ENCODE measurements at regions not wholly inside any gene's neighbourhood (a gene's known extent, or its start where the extent isn't known, plus 50 kb on each side); places are given as distances from the start of the nearest gene placed in this dataset.
"Not testable (repeated sequence)": the region's sequence is repeated elsewhere in the genome, so short reads cannot be mapped to it uniquely, and the experiment has no call there.

GRCh38 chrX:124788253-124788652 is 441.9 kb downstream of the SH2D1A start:
- H3K9me3 ChIP-seq (ENCODE audit: control insufficient read depth in 1 of 2, insufficient read depth in 1 of 2, low read depth in 1 of 2, low read length in 2 of 2); H4K20me1 ChIP-seq (ENCODE audit: insufficient read depth); RAD21 ChIA-PET (ENCODE audit: low non-redundant PET in 1 of 2, low total read pairs in 2 of 2, uncharacterized antibody in 2 of 2, unreplicated experiment in 2 of 2); intact Hi-C loops (cut with micrococcal nuclease); CTCF ChIA-PET; H2AFZ ChIP-seq (ENCODE audit: low read depth, low read length, poor library complexity, severe bottlenecking); DNase-seq (ENCODE audit: low read depth, low spot score); H3K9ac ChIP-seq (ENCODE audit: low read length); H3K27me3 ChIP-seq (ENCODE audit: insufficient read depth, low read length); H3K4me1 ChIP-seq (ENCODE audit: control insufficient read depth in 1 of 2, insufficient read depth in 2 of 2, low read length in 2 of 2); H3K79me2 ChIP-seq (ENCODE audit: insufficient read depth, low read length); H3K36me3 ChIP-seq (ENCODE audit: control insufficient read depth in 1 of 2, insufficient read depth in 2 of 2, low read length in 2 of 2); H3K4me3 ChIP-seq (replicated peaks in 1 of 2; ENCODE audit: low read depth in 1 of 2, low read length in 2 of 2); H3K9me2 ChIP-seq (ENCODE audit: insufficient read depth); POLR2A ChIA-PET; ATAC-seq; H3K27ac ChIP-seq (ENCODE audit: low read depth, low read length); BruUV-seq (replicated peaks); H3K4me2 ChIP-seq (ENCODE audit: low read length): not testable (repeated sequence)

DNA sequence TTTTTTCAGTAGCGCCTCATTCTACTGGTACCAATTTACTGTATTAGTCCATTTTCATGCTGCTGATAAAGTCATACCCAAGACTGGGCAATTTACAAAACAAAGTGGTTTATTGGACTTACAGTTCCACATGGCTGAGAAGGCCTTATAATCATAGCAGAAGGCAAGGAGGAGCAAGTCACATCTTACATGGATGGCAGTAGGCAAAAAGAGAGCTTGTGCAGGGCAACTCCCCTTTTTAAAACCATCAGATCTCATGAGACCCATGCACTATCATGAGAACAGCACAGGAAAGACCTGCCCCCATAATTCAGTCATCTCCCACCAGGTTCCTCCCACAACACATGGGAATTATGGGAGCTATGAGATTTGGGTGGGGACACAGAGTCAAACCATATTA is 443.5 kb downstream of the SH2D1A start:
- H3K9me2 ChIP-seq (ENCODE audit: insufficient read depth); H3K4me1 ChIP-seq (ENCODE audit: control insufficient read depth in 1 of 2, insufficient read depth in 2 of 2, low read length in 2 of 2); H3K27me3 ChIP-seq (ENCODE audit: insufficient read depth, low read length); H4K20me1 ChIP-seq (ENCODE audit: insufficient read depth); POLR2A ChIA-PET; H3K79me2 ChIP-seq (ENCODE audit: insufficient read depth, low read length); H3K4me3 ChIP-seq (replicated peaks in 1 of 2; ENCODE audit: low read depth in 1 of 2, low read length in 2 of 2); H3K9ac ChIP-seq (ENCODE audit: low read length); DNase-seq (ENCODE audit: low read depth, low spot score); H3K36me3 ChIP-seq (ENCODE audit: control insufficient read depth in 1 of 2, insufficient read depth in 2 of 2, low read length in 2 of 2); BruUV-seq (replicated peaks); CTCF ChIA-PET; H3K9me3 ChIP-seq (ENCODE audit: control insufficient read depth in 1 of 2, insufficient read depth in 1 of 2, low read depth in 1 of 2, low read length in 2 of 2); H2AFZ ChIP-seq (ENCODE audit: low read depth, low read length, poor library complexity, severe bottlenecking); ATAC-seq; H3K27ac ChIP-seq (ENCODE audit: low read depth, low read length); intact Hi-C loops (cut with micrococcal nuclease); H3K4me2 ChIP-seq (ENCODE audit: low read length); RAD21 ChIA-PET (ENCODE audit: low non-redundant PET in 1 of 2, low total read pairs in 2 of 2, uncharacterized antibody in 2 of 2, unreplicated experiment in 2 of 2): not testable (repeated sequence)

GRCh38 chrX:124791492-124792095 is 445.2 kb downstream of the SH2D1A start:
- intact Hi-C loops (cut with micrococcal nuclease) = no loop called here
- Histone ChIP-seq H3K9ac (ENCODE audit: low read length) (no peak overlapping the region), H3K9me2 (ENCODE audit: insufficient read depth) (no peaks in the 10 kb centered on the region), H3K9me3 (ENCODE audit: control insufficient read depth in 1 of 2, insufficient read depth in 1 of 2, low read depth in 1 of 2, low read length in 2 of 2) (no peaks in the 10 kb centered on the region), H3K4me3 (replicated peaks in 1 of 2; ENCODE audit: low read depth in 1 of 2, low read length in 2 of 2) (no peak overlapping the region), H3K4me1 (ENCODE audit: control insufficient read depth in 1 of 2, insufficient read depth in 2 of 2, low read length in 2 of 2) (no peaks in the 10 kb centered on the region), H4K20me1 (ENCODE audit: insufficient read depth) (no peaks in the 10 kb centered on the region), H3K27ac (ENCODE audit: low read depth, low read length) (no peak overlapping the region), H3K36me3 (ENCODE audit: control insufficient read depth in 1 of 2, insufficient read depth in 2 of 2, low read length in 2 of 2) (no peaks in the 10 kb centered on the region), H2AFZ (ENCODE audit: low read depth, low read length, poor library complexity, severe bottlenecking) (no peak overlapping the region), H3K79me2 (ENCODE audit: insufficient read depth, low read length) (no peaks in the 10 kb centered on the region), H3K4me2 (ENCODE audit: low read length) (no peak overlapping the region), H3K27me3 (ENCODE audit: insufficient read depth, low read length) (no peaks in the 10 kb centered on the region)
- no peak for ATAC-seq
- ChIA-PET RAD21 (ENCODE audit: low non-redundant PET in 1 of 2, low total read pairs in 2 of 2, uncharacterized antibody in 2 of 2, unreplicated experiment in 2 of 2) (no interaction called here), CTCF (no interaction called here), POLR2A (no interaction called here)
- DNase-seq (ENCODE audit: low read depth, low spot score) = no peak
- no TSS peak for BruUV-seq (replicated peaks)
- no peak for TF ChIP-seq ZFX (IDR thresholded peaks at IDR 0.05)
- no peak for TF ChIP-seq POLR2A (IDR thresholded peaks at IDR 0.05; ENCODE audit: borderline replicate concordance, extremely low read depth, insufficient read depth, insufficient read length)
- TF ChIP-seq ELF1 (IDR thresholded peaks at IDR 0.05; ENCODE audit: borderline replicate concordance, low read depth) = no peak
- TF ChIP-seq EZH2 (IDR thresholded peaks at IDR 0.05) = no peak
- no peak for TF ChIP-seq SP1 (IDR thresholded peaks at IDR 0.05; ENCODE audit: low read depth)
- TF ChIP-seq EZH2phosphoT487 (IDR thresholded peaks at IDR 0.05; ENCODE audit: borderline replicate concordance) = no peak
- TF ChIP-seq SIN3A (IDR thresholded peaks at IDR 0.05; ENCODE audit: low read depth) = no peak
- no peak for TF ChIP-seq ATF3 (IDR thresholded peaks at IDR 0.05)
- no peak for TF ChIP-seq EGR1 (IDR thresholded peaks at IDR 0.05; ENCODE audit: low read depth)
- TF ChIP-seq, protein P1, sequence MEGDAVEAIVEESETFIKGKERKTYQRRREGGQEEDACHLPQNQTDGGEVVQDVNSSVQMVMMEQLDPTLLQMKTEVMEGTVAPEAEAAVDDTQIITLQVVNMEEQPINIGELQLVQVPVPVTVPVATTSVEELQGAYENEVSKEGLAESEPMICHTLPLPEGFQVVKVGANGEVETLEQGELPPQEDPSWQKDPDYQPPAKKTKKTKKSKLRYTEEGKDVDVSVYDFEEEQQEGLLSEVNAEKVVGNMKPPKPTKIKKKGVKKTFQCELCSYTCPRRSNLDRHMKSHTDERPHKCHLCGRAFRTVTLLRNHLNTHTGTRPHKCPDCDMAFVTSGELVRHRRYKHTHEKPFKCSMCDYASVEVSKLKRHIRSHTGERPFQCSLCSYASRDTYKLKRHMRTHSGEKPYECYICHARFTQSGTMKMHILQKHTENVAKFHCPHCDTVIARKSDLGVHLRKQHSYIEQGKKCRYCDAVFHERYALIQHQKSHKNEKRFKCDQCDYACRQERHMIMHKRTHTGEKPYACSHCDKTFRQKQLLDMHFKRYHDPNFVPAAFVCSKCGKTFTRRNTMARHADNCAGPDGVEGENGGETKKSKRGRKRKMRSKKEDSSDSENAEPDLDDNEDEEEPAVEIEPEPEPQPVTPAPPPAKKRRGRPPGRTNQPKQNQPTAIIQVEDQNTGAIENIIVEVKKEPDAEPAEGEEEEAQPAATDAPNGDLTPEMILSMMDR (IDR thresholded peaks at IDR 0.05 in 2 of 3, conservative IDR thresholded peaks at IDR 0.05 in 1 of 3; ENCODE audit: borderline replicate concordance in 1 of 3, insufficient read depth in 1 of 3, low read depth in 2 of 3, low read length in 2 of 3) = no peak
- TF ChIP-seq JUND (IDR thresholded peaks at IDR 0.05) = no peak
- TF ChIP-seq POLR2AphosphoS5 (IDR thresholded peaks at IDR 0.05; ENCODE audit: low read depth, low read length) = no peak
- no peak for TF ChIP-seq ZNF274 (IDR thresholded peaks at IDR 0.05; ENCODE audit: low read depth, low read length)
- TF ChIP-seq FOSL1 (IDR thresholded peaks at IDR 0.05; ENCODE audit: low read depth) = no peak
- TF ChIP-seq RAD21 (IDR thresholded peaks at IDR 0.05; ENCODE audit: low read depth) = no peak

Measured in HCT116 (cell line).